ENCODE measurements at regions not wholly inside any gene's neighbourhood (a gene's known extent, or its start where the extent isn't known, plus 50 kb on each side); places are given as distances from the start of the nearest gene placed in this dataset.

DNA sequence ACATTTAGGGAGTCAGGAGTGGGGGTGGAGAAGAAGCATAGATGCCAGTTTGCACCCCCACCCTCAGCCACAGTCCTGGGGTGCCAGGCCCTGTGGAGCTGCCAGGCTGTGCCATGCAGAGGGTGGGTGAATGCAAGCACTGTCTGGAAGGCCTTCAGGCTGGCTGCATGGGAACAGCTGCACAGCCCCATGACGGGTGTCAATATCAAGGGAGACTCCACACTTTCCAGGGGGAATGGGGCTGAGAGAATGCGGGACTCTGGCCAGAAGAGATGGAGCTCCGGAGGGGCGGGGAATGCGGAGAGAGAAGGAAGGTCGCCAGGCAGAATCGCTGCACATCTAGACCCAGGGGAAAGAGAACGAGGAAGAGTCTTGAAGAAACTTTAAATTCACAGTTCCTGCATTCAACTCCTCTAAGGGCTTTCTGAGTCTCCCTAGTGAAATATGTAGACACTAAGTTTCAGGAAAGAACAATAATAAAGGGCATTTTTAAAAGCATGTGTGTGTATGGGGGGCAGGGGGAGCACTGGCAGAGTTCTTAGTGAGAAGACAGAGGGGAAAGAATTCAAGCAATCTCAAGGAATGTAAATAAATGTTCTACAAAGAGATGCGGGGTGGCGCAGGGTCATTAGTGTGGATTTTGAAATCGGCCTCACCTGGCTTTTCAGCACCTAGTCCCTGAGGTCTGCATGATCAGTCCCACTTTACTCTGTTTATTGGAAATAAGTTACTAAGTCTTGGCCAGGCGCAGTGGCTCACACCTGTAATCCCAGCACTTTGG, 59.1 kb downstream of the BOD1 start:
- in situ Hi-C loops (cut with MboI; ENCODE audit: low sequenced_read_pairs) = loop anchor here (25.0 kb wide), 1 partner anchor 270 kb away; no protein-coding TSS in a partner anchor

DNA sequence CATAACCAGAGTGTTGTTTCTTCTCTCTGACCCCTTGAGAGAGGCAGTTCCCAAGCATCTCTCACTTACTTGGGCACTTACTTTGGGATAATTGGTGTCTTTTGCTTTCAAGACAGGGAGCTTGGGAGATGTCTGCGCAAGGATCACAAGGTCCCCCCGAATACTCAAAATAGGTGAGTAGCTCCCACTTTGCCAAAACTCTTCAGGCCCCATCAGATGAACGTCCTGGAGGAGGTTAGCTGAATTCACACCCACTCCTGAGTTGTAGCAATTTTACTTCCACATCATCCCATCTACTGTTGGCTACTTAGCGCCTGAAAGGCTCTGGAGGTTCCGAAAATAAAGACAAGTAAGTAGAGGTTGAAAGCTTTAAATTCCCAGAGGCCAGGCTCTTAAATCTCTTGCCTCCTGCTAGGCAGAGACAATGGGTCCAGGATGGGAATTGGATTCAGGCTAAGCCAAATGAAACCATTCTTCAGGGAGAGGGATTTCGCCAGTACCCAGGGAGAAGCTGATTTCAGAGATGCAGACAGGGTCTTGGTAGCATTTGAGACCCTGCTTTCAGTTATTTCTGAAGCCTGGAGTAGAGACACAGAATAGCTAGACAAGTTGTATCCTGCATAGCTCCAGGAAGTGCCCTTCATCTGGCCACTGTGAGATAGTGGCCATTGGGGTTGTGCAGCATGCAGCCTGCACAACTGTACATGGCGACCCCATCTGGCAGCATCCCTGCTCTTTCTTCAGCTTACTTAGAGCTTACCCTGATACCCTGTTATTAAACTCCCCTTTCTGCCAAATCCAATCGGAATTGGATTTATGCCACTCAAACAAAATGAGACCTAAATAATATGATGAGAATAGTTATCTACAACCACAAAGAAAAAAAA, 60.1 kb downstream of the BOD1 start:
- in situ Hi-C loops (cut with MboI; ENCODE audit: low sequenced_read_pairs) = loop anchor here (25.0 kb wide), 1 partner anchor 269 kb away; no protein-coding TSS in a partner anchor

DNA sequence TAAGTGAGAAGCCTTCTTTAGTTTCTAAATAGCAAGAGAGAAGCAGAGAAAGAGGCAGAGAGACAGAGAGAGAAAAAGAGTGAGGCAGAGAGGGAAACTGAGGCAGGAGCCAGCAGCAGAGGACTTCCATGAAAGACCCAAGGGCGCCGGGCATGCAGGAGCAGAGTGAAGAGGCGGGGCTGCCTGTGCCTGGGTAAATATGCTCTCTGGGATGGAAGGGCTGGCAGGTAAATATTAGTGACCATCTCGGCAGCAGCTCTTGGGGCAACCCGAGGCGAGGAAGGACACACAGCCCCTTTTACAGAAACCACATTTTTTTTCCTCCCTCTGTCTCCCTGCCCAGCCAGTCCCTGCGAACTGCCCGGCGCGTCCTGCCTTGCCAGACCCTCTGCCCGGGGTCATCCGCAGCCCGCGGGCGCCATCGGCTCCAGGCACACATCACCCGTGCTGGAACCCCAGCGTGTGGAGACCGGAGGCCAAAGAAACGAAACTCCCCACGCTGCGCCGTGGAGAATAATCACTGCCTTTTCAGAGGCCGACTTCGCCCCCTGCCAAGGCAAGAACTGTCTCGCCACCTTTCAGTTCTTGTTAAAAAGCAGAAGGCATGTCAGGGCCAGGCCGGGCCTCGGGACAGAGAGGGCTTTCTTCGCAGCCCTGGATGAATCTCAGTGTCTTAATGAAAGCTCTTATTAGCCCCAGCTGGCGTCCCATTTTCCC, 61.3 kb downstream of the BOD1 start:
- in situ Hi-C loops (cut with MboI; ENCODE audit: low sequenced_read_pairs) = loop anchor here (25.0 kb wide), 1 partner anchor 268 kb away; no protein-coding TSS in a partner anchor

DNA sequence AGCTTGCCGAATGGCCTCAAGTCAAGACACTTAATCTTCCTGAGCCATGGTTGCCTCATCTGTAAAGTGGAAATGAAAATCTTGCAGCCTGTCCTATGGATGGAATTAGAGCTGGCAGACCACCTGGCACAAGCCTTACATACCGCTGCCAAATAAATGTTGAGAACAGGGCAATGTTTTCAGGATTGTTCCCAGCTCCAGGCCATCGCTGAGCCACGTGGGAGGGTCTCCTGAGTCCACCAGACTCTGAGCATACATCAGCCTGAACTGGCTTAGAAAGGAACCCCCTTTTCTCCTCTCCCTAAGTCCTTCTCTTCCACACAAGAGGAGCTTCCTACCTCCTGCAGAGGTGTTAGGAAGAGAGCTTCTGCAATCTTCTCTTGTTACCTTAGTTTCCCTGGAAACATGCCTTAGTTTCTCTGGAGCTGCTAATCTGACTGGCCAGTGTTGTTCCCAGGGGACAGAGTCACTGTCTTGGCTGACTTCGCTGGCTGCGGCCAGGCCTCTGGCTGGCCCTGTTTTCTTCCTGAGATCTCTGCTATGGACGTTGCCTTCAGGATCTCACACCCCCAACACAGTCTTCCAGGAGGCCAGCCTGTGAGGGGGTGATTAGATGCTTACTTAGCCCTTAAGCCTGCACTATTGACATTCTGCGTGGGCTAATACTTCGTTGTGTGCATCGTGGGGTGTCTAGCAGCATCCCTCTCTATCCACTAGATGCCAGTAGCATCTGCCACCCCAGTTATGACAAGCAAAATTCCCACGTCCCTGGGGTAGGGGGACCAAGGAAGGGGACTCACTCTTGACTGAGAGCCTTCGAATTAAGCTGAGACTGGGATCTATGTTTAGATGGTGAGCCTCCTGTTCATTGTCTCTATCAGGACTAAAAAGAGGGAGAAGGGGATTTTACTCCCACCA, 62.2 kb downstream of the BOD1 start:
- in situ Hi-C loops (cut with MboI; ENCODE audit: low sequenced_read_pairs) = loop anchor here (25.0 kb wide), 1 partner anchor 267 kb away; no protein-coding TSS in a partner anchor

DNA sequence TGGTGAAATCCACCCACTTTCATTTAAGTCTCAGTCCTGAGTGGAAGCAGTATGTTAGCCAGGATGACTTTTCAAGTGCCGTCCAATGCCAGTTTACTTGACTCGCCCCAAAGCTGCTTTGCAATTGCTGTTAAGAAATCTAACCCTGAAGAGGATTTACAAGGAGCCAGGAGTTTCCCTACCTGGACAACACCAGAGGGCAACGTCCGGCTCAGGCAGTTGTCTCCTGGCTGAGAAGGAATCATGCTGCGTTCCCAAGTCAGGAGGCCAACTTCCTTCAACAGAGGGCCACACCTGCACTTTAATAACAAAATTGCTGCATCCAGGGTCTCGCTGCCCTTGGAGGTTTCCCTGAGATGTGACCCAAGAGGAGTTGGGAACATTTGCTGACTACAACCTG, 65.8 kb downstream of the BOD1 start:
- in situ Hi-C loops (cut with MboI; ENCODE audit: low sequenced_read_pairs) = loop anchor here (25.0 kb wide), 1 partner anchor 263 kb away; no protein-coding TSS in a partner anchor

DNA sequence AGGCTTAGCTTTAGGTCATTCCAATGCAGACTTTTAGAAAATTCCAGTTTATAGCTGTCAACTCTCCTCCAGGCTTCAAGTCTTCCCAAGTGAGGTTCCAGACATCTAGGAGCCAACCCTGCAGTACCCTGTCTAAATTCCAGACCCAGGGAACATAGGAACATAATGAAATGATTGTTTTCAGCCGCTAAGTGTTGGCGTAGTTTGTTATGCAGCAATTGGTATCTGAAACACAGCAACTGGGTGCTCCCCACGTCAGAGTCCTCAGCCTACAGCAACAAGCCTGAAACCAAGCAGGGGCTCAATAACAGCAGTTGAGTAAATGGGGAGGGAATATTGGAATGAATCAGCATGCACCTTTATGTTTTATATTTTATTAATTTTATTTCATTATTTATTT, 66.8 kb downstream of the BOD1 start:
- in situ Hi-C loops (cut with MboI; ENCODE audit: low sequenced_read_pairs) = loop anchor here (25.0 kb wide), 1 partner anchor 262 kb away; no protein-coding TSS in a partner anchor

DNA sequence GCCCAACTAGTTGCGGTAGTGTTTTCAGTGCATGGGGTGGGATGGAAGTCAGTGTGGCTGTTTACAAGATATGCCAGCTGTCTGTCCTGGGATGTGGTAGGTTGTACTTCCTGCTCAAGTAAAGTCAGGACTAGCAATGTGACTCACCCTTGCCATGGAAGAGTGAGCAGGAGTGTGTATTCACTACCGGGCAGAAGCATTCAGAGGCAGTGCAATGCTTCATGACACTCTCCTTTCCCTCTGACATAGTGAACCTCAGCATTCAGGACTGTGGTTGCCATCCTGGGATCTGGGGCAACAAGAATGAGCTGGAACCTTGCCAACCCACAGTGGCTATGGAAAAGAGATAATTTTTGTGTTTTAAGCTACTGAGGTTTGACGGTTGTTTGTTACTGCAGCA, 68.9 kb downstream of the BOD1 start:
- in situ Hi-C loops (cut with MboI; ENCODE audit: low sequenced_read_pairs) = no loop called here

DNA sequence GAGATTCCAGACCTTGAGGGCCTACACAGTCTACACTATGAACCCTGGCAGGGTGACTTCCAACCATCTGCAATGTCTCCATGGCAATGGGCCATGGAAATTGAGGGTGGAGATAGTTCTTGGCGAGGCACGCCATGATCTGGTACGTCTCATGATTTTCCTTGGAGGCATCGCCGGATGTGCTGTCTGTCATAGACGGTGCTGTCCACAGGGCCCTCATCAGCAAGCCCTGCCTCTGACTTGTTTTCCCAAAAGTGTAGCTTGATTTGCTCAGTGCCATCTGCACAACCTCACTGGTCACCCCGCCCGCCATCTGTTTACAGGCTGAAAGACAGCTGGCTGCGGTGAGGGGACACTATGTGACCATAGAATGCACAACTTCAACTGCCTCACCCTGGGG, 73.5 kb downstream of the BOD1 start:
- in situ Hi-C loops (cut with MboI; ENCODE audit: low sequenced_read_pairs) = no loop called here

DNA sequence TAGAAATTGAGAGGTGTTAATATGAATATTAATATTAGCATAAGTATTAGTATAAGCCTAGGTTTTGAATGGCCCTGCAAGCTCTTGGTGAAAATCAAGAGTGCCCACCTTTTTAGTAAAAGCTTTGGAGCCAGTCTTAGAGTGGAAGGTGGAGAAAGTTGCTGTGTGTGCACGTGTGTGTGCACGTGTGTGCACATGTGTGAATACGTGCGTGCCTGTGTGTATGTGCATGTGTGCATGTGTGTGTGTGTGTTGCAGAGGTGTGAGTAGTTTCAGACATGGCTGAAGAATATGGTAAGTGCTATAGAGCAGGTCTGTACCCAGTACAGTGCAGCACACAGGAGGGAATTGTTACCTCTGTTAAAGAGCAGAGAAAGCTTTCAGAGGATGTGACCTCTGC, 74.3 kb downstream of the BOD1 start:
- in situ Hi-C loops (cut with MboI; ENCODE audit: low sequenced_read_pairs) = no loop called here

DNA sequence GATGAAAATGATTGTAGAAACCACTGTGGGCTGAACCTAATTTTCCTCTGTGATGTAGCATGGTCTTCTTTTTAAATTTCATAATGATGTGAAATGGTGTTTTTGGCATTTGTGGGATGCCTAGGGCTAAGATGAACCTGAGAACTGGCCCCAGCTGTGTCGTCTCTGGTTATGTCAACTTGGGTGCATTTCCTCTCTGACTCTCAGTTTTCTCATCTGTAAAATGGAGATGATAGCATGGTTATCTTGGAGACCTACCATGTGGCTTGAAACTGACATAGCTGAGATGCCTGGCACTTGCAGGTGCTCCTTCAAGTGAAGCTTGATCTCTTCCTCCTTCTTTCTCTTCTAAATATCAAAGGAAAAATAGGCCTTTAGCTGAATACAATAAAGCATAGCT, 77.8 kb downstream of the BOD1 start:
- in situ Hi-C loops (cut with MboI; ENCODE audit: low sequenced_read_pairs) = no loop called here

DNA sequence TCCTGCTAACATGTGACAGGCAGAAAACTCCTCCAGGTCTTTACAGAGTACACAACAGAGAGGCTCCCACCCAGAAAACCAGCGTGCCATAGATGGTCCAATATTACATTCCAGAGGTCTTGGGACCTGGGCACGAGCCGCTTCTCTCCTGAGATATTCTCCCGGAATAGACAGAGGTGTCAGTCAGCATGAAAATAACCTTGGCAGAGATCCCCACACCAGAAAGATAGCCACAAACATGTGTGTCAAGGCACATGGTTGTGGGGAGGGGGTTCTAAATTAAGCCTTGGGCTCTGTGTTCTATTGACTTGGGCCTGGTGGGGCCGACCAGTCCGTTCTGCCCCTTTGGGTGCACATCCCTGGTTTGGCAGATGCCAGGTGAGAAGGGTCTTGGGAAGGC, 78.4 kb downstream of the BOD1 start:
- in situ Hi-C loops (cut with MboI; ENCODE audit: low sequenced_read_pairs) = no loop called here

DNA sequence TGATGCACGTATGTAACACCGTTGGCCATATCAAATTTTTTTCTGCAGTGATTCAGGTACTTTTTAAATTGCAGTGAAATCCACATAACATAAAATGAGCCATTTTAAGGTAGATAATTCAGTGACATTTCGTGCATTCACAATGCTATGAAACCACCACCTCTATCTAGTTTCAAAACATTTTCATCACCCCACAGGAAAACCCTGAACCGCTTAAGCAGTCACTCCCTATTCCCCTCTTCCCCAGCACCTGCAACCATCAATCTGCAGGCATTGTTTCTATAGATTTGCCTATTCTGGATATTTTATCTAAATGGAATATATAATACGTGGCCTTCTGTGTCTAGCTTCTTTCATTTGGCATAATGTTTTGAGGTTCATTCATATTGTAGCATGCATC, 79.2 kb downstream of the BOD1 start:
- in situ Hi-C loops (cut with MboI; ENCODE audit: low sequenced_read_pairs) = no loop called here

DNA sequence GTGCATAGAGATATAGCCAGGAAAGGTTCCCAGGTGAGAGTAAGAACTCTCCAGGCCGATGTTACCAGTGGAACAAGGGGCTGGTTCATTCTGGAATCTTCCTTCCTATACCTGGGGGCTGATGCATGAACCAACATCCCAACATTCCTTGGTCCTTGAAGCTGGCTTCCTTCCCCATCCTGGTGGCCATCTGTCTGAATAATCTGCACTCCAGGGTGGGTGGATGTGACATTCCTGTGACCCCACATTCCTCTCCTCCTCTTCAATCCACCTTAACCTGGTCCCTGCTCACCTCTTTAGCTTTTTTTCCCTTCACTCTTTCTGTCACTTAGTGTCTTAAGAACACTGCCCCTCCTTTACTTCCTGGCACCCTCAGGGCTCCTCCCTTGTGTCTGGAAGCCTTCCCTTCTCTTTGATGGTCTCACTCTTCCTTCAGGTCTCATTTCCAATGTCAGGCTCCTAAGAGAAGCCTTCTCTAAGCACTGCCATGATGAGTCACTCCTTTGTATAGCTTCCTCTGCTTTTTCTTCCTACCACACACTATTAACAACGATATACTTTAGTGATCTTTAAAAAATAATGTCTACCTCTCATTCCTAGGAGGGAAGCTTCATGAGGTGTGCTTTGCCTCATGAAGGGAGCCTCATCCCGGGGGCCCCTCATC, 80.3 kb downstream of the BOD1 start:
- in situ Hi-C loops (cut with MboI; ENCODE audit: low sequenced_read_pairs) = no loop called here

DNA sequence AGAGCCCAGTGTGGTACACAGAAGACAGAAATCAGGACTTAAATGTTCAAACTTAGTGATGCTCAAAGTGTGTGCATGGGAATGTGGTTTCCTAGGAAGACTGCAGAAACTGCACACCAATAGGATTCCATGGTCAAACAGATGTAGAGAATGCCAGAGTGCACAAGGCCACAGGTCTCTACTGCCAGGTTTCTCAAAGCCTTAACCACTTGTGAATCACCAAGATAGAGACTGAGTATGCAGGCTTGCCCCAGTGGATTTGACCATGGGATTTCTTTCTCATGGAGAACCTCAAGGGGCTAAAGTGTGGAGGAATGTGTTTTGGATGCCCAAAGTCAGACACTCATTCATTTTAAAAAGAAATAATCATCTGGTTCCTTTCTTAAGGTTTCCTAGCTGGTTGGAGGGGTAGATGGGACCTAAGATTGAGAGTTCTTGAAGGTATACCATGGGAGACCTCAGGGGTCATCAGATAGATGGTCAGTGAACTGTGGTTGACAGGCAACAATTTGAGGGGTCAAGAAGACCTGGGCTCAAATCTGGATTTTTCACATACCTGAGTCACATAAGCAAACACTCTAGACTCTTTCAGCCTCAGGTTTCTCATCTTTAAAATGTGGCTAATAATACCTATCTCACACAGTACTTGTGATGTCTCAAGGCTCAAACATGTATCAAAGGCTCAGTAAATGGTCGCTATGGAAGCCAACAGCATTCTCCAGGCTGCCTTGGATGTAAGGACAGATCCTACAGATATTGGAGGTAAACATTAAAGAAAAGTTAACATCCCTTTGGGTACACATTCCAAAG, 81.1 kb downstream of the BOD1 start:
- in situ Hi-C loops (cut with MboI; ENCODE audit: low sequenced_read_pairs) = no loop called here

DNA sequence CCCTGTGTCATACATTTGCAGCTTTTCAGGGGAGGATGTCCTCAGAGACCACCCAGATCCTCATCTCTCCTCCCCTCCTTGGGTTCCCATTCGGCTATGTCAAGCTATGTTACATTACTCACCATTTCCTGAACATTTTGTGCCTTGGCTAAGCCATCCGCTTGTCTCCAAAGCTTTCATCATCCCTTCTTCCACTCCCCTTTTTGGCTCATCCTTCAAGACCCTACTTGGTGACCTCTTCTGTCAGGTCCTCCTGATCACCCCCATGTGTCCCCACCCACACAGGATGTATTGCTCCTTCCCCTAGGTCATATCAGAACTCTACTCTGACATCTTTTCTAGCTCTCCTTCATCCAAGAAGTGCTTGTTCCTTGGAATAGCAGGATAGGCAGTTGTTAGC, 81.8 kb downstream of the BOD1 start:
- in situ Hi-C loops (cut with MboI; ENCODE audit: low sequenced_read_pairs) = no loop called here

DNA sequence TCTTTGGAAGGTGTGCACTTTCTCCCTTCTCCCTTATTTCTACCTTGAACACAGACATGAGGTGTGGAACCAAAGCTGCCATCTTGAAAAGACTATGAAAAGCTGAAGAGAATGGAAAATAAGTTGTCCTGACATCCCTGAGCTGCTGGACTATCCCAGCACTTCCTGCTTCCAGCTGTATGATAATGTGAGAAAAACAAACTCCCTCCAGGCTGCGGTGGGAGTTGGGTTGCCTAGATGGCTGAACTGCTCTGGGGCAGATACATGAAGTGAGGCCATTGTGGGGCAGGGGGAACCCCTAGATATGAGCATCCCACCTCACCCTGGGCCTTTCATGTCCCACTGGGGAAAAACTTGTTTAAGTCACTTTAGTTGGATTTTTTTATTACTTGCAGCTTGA, 82.4 kb downstream of the BOD1 start:
- in situ Hi-C loops (cut with MboI; ENCODE audit: low sequenced_read_pairs) = no loop called here

DNA sequence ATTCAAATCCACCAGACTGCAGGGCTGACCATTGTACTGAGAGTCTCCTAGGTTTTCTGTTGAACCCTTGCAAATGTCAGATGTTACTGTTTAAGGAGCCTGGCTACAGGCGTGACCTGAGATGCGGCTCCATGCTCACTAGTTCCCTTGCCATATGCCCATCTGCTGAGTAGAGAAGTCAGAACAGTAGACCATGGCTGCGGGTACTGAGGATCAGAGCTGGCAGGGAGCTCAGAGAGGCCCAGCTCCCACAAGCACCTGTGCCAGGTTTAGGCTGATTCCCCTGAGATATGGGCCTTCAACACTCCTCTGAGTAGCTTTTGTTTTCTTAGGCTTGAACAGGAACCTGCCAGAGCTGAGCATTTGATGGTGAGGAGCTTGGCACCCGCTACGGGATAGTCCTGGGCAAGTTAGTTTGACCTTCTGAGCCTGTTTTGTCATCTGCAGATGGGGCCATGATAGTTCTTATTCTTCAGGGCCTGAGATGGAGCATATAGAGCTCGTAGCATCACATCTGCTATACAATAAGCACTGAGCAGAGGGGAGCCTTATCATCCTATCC, 83.7 kb downstream of the BOD1 start:
- in situ Hi-C loops (cut with MboI; ENCODE audit: low sequenced_read_pairs) = no loop called here

DNA sequence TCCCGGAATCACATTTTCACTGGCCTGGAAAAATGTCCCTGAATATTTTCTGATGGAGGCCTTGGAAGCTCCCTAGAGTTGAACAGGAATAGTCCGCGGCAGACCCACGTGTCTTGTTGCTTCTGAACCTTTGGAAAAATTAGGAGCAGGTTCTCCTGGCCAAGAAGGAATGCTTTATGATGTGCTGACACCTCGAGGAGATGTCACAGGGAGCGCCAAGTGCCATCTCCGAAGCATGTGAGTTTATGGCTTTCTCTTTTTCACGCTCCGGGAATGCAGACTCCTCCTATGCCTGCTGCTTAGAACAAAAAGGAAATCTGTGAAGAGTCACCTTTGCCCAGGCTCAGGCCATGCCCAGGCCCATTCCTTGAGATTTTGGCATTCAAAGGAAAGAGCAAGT, 84.6 kb downstream of the BOD1 start:
- in situ Hi-C loops (cut with MboI; ENCODE audit: low sequenced_read_pairs) = no loop called here

Data from HL-60/S4 treated with phorbol 12-myristate 13-acetate at 8.2 ng/mL for 4 days and 3 days (cell line).